Astrocyte of the cerebellum (primary cell): ENCODE measurements at regions not wholly inside any gene's neighbourhood (a gene's known extent, or its start where the extent isn't known, plus 50 kb on each side); places are given as distances from the start of the nearest gene placed in this dataset.

Source experiments
- DNase-seq: peaks from one replicate; pipeline ENCODE4 v3.0.0-alpha.2; 2011; ENCODE audit warnings: low read depth
- H3K4me3 ChIP-seq: 2 replicates; pipeline ENCODE4 v1.5.1; 2011; ENCODE audit warnings: mild to moderate bottlenecking, low read depth, low read length, moderate library complexity
- in situ Hi-C: cut with HindIII; loops from 2 replicates; pipeline ENCODE4 v1.10.0; 2017; ENCODE audit warnings: low sequenced_read_pairs
- TF ChIP-seq, protein P1 (sequence below): IDR thresholded peaks from 2 replicates; pipeline ENCODE4 v1.5.1; 2012; ENCODE audit warnings: low read length, low read depth, moderate library complexity, mild to moderate bottlenecking; ENCODE audit errors: missing control alignments

DNA sequence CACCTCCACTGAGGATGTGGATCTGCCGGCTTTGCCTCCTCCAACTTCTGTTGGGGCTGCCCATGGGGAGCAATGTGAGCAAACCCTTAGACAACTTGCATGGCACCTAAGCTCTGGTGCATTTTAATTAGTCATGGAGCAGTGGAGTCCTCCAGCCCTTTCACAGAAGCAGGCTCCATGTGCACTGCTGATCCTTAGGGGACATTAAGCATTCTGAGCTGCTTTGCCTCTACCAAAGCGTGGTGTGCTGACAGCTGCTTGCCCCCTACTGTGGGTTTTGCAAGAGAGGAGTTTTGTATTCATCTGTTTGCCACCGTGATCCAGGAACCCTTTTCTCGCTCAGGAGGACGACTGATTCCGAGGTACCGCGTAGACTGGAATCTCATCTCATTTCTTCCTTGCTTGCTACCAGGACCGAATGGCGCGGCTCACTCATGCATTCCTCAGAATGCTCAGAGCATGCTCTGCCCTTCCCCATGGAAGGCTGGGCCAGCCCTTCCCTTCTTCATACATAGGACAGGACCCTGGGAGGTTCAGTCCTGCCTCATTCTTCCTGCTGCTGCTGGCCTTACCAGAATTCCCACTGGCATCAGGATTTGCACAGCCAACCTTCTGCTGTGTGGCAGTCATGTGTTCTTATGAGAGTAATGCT is 432.5 kb downstream of the GADD45G start:
- in situ Hi-C loops = no loop called here

DNA sequence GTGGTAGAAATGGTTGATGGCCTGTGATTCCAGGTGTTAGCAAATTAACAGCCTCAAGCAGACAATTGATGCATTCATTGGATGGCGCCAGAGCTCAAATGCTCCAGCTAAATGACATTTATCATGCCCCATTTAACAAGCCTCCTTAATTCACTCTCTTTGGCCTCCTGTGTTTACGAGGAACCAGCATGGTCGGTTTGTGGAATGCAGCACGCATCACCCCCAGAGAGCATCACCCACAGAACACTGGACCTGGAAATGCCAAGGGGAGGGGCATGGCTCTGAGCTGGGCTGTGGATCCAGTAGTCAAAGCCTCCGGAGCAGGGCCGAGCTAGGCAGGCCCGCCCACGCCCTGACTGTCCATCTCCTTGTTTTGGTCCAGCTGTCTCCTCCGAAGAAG is 434.0 kb downstream of the GADD45G start:
- H3K4me3 ChIP-seq = no peak overlapping the region
- DNase-seq = peak; percentile 29
- TF ChIP-seq, protein P1, sequence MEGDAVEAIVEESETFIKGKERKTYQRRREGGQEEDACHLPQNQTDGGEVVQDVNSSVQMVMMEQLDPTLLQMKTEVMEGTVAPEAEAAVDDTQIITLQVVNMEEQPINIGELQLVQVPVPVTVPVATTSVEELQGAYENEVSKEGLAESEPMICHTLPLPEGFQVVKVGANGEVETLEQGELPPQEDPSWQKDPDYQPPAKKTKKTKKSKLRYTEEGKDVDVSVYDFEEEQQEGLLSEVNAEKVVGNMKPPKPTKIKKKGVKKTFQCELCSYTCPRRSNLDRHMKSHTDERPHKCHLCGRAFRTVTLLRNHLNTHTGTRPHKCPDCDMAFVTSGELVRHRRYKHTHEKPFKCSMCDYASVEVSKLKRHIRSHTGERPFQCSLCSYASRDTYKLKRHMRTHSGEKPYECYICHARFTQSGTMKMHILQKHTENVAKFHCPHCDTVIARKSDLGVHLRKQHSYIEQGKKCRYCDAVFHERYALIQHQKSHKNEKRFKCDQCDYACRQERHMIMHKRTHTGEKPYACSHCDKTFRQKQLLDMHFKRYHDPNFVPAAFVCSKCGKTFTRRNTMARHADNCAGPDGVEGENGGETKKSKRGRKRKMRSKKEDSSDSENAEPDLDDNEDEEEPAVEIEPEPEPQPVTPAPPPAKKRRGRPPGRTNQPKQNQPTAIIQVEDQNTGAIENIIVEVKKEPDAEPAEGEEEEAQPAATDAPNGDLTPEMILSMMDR = no peak
- in situ Hi-C loops = no loop called here

More for the DNA sequence above, 432.5 kb downstream of the GADD45G start:
- no peak overlapping the region for H3K4me3 ChIP-seq
- TF ChIP-seq, protein P1 = no peak
- no peak for DNase-seq

DNA sequence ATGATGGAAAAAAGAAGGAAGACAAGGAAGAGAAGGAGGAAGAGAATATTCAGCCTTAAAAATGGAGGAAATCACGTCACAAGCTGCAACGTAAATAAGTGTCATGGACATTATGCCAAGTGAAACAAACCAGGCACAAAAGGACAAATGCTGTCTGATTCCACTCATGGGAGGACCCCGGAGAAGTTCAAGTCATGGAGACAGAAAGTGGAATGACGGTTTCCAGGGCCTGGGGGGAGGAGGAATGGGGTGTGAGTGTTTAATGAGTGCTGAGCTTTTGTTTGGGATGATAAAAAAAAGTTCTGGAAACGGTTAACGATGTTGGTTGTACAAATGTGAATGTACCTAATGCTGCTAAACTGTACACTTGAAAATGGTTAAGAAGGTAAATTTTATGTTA is 439.5 kb downstream of the GADD45G start:
- in situ Hi-C loops = no loop called here
- no peak overlapping the region for H3K4me3 ChIP-seq

DNA sequence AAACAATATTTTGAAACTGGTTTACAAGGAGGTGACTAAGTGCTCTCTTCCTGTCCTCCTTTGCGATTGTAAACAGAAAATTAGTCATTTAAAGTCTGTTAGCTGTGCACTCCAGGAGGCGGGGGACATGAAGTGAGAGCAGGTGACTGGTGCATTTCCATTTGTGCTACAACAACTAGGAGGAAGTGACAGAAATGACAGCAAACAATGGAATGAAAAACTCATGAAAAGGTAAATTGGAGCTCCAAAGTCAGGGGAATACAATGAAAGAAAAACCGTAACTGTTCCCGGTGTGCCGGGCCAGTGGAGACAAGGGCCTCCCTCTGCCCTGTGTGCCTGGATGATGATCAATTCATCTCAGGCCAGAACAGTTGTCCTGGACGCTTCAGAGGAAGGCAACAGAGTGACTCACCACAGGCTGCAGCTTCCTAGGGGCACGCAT is 439.9 kb downstream of the GADD45G start:
- H3K4me3 ChIP-seq = no peak overlapping the region
- TF ChIP-seq, protein P1 = no peak
- in situ Hi-C loops = no loop called here
- DNase-seq = no peak

More for the DNA sequence above, 439.5 kb downstream of the GADD45G start:
- TF ChIP-seq, protein P1 = no peak
- no peak for DNase-seq

DNA sequence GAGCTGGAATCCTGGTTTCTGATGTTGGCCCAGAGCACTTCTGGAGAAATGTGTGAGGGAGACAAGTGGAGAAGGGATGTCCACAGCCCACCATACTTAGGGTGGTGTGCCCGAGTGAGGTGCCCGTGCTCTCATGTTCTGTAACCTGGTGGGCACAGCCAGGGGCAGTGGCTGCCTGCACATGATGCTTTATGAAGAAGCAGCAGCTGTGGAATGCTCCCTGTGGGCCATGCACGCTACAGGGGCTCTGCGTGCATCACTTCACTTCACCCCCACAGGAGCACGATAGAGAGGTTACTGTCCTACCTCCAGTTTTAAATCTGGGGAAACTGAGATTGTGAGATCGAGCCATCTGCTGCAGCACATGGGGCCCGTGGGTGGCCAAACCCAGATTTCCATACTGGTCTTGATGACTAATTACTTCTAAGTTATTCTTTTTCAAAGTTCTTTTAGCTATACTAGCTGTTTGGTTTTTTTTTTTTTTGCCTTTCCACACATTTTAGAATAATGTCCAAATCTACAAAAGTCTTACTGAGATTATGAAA is 441.6 kb downstream of the GADD45G start:
- H3K4me3 ChIP-seq = no peak overlapping the region
- DNase-seq = no peak
- in situ Hi-C loops = no loop called here
- TF ChIP-seq, protein P1 = no peak

DNA sequence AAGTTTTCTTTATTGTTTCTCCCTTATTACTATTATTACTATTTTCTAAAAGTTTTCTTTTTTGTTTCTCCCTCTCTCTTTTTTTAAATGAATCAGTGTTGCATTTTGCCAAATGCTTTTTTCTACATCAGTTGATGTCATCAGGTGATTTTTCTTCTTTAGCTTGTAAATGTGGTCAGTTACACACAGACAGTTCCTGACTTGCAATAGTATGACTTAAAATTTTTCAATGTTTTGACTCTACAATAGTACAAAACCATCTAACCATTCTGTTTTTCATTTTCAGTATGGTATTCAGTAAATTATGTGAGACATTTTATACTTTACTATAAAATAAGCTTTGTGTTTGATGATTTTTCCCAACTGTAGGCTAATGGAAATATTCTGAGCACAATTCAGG is 443.0 kb downstream of the GADD45G start:
- in situ Hi-C loops = no loop called here
- no peak overlapping the region for H3K4me3 ChIP-seq
- TF ChIP-seq, protein P1 = no peak
- no peak for DNase-seq
